Type B pancreatic cell (in vitro differentiated cells): ENCODE measurements at regions not wholly inside any gene's neighbourhood (a gene's known extent, or its start where the extent isn't known, plus 50 kb on each side); places are given as distances from the start of the nearest gene placed in this dataset.
"Not testable (repeated sequence)": the region's sequence is repeated elsewhere in the genome, so short reads cannot be mapped to it uniquely, and the experiment has no call there.

Experiments
- DNase-seq: peaks from one replicate; pipeline ENCODE4 v3.0.0; 2021; ENCODE audit warnings: mixed read lengths; ENCODE audit not compliant: unreplicated experiment; ENCODE audit errors: extremely low spot score
- H3K27ac Mint-ChIP-seq: 2 replicates; pipeline ENCODE4 v1.8.0; 2021; ENCODE audit warnings: mild to moderate bottlenecking, mixed read lengths
- H3K27me3 Mint-ChIP-seq: 2 replicates; pipeline ENCODE4 v1.8.0; 2021; ENCODE audit warnings: mixed read lengths
- H3K36me3 Mint-ChIP-seq: 2 replicates; pipeline ENCODE4 v1.8.0; 2021; ENCODE audit warnings: mixed read lengths
- H3K4me1 Mint-ChIP-seq: one replicate; pipeline ENCODE4 v1.8.0; 2021; ENCODE audit warnings: mixed read lengths; ENCODE audit not compliant: unreplicated experiment
- H3K4me3 Mint-ChIP-seq: 2 replicates; pipeline ENCODE4 v1.8.0; 2021; ENCODE audit warnings: mild to moderate bottlenecking, mixed read lengths
- H3K9me3 Mint-ChIP-seq: 2 replicates; pipeline ENCODE4 v1.8.0; 2021; ENCODE audit warnings: mixed read lengths
- TF ChIP-seq, protein P1 (sequence below): fragments of 200-600 bp; sonication (generic); conservative IDR thresholded peaks from 2 replicates; pipeline ENCODE4 v1.5.0; 2021; ENCODE audit warnings: antibody characterized with exemption, mild to moderate bottlenecking

DNA sequence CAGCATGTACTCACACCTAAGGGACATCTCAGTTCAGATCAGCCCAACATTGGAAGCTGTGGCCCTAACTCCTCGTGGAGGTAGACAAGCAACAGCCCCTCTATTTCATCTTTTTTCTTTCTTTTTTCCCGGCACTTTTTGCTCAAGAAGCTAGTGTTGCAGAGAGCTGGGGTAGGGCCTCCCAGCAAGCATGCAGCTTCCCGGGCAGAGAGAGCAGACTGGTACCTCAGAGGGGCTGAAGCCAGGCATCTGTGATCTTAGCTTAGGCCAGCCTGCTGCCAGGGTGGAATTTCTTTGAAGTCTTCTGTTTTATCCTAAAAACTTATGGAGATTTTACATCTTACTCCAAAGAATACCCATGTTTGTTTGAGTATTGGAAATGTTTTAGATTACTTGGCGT lies 195.4 kb downstream of the C16orf95 start:
- no peaks in the 10 kb centered on the region for H3K9me3 Mint-ChIP-seq

DNA sequence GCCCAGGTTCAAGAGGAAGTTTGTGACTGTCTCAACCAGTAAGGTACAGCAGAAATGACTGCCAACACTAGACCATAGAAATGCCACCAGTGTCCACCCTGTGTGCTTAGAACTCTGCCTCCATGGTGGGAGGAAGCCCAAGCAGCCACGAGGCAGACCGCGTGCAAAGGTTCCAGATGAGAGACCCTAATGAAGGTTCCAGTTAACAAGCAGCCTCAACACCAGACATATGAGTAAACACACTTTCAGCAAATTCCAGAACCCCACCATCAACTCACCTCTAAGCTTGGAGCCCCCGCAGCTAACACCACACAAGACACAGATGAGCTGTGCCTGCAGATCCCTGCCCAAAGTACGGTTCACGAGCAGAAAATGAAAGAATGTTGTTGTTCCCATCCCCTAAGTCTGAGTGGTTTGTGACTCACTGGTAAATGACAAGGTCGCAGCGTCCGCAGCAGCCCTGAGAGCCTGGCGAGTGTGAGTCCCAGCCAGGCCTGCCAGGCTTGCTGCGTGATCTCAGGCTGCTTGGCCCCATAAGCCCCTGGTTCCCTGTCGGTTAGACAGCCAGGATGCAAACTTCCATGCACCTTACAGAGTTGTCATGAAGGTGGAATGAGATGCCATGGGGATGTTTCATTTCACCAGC lies 193.7 kb downstream of the C16orf95 start:
- TF ChIP-seq, protein P1, sequence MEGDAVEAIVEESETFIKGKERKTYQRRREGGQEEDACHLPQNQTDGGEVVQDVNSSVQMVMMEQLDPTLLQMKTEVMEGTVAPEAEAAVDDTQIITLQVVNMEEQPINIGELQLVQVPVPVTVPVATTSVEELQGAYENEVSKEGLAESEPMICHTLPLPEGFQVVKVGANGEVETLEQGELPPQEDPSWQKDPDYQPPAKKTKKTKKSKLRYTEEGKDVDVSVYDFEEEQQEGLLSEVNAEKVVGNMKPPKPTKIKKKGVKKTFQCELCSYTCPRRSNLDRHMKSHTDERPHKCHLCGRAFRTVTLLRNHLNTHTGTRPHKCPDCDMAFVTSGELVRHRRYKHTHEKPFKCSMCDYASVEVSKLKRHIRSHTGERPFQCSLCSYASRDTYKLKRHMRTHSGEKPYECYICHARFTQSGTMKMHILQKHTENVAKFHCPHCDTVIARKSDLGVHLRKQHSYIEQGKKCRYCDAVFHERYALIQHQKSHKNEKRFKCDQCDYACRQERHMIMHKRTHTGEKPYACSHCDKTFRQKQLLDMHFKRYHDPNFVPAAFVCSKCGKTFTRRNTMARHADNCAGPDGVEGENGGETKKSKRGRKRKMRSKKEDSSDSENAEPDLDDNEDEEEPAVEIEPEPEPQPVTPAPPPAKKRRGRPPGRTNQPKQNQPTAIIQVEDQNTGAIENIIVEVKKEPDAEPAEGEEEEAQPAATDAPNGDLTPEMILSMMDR: no peak
- peaks cover 6% of the 10 kb centered on the region for H3K27me3 Mint-ChIP-seq
- no peaks in the 10 kb centered on the region for H3K9me3 Mint-ChIP-seq
- peaks cover 12% of the 10 kb centered on the region for H3K4me1 Mint-ChIP-seq
- no peaks in the 10 kb centered on the region for H3K36me3 Mint-ChIP-seq
- no peak for DNase-seq
- no peak overlapping the region for H3K27ac Mint-ChIP-seq
- H3K4me3 Mint-ChIP-seq: no peak overlapping the region

More for the DNA sequence above, 195.4 kb downstream of the C16orf95 start:
- H3K27me3 Mint-ChIP-seq: peaks cover 6% of the 10 kb centered on the region
- H3K36me3 Mint-ChIP-seq: no peaks in the 10 kb centered on the region
- DNase-seq: no peak
- no peak overlapping the region for H3K27ac Mint-ChIP-seq
- H3K4me3 Mint-ChIP-seq: no peak overlapping the region
- peaks cover 8% of the 10 kb centered on the region for H3K4me1 Mint-ChIP-seq
- TF ChIP-seq, protein P1: no peak

DNA sequence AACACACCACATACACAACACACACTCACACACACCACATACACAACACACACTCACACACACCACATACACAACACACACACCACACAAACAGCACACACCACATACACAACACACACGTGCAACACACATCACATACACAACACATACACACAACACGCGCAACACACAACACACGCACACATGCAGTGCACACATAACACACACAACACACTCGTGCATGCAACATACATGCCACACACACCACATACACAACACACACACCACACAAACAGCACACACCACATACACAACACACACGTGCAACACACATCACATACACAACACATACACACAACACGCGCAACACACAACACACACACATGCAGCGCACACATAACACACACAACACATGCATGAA lies 192.8 kb downstream of the C16orf95 start:
- Mint-ChIP-seq H3K4me1 (peaks cover 13% of the 10 kb centered on the region), H3K27me3 (peaks cover 11% of the 10 kb centered on the region)
- H3K9me3 Mint-ChIP-seq, H3K27ac Mint-ChIP-seq, H3K36me3 Mint-ChIP-seq, DNase-seq, H3K4me3 Mint-ChIP-seq: not testable (repeated sequence)

DNA sequence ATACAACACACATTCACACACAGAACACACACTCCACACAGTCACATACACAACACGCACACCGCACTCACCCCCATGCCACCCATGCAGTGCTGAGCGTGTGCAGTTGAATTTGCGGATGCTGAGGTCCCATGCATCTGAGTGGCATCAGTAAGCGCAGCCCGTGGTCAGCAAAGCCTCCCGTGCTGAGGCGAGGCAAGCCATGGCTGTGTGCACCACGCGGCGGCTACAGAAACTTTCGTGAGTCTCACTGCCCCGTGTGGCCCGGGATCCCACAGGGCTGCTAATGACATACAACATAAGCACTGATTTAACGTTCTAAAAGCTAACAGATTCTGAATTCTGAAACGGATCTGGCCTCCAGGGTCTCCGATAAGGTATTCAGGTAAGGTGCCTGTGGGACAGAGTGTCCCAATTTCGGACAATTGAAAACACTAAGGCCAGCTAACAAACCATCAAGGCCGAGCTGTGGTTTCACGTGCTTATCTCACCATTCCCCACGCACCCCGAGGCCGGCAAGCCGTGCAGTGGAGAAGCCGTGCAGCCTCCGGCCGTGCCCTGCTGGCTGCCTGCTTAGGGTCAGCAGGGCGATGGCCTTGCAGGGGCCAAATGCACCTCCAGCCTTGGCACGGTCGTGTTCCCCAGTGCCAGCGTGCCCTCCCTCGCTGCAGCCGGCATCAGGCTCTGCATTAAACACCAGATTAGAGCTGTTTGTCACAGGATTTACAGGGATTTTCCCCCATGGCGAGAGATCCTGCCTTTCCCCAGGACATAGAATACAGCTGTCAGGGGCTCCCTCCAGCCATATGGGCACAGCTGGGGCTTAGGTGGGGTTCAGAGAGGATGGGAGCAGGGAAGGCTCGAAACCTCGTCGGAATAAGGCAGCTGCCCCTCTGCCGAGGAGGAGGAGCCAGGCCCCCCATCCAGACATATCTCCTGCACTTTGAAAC lies 191.7 kb downstream of the C16orf95 start:
- Mint-ChIP-seq H3K27me3 (peaks cover 16% of the 10 kb centered on the region), H3K36me3 (peaks cover 6% of the 10 kb centered on the region), H3K27ac (no peak overlapping the region), H3K4me3 (no peak overlapping the region), H3K9me3 (no peaks in the 10 kb centered on the region), H3K4me1 (peaks cover 19% of the 10 kb centered on the region)
- TF ChIP-seq, protein P1: no peak
- DNase-seq: no peak

DNA sequence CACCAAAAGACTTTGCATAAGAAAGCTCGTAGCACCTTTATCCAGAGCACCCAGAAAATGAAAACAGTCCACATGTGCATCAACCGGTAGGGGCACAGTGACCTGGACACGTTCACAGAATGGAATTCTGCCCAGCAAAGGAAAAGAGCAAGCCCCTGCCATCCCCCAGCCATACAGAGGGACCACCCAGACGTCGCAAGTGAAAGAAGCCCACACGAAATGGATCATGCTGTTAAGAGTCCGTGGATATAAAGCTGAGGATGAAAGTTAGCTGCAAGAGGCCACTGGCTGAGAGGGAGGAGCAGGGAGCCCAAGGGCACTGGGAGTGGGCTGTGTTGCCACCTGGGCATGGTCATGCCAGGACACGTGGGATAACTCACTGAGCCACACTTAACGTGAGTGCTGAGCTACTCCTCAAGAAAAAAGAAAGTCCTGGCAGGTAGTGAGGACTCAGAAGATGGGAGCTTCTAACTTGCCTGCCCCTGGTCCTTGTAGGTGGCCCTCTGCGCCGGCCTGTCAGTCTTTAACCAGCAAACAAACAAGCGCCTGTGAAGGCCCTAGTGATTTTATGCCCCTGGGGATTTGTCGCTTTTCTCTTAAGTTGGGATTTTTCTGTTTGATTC lies 190.7 kb downstream of the C16orf95 start:
- H3K27ac Mint-ChIP-seq: peak overlapping the region; percentile 10
- TF ChIP-seq, protein P1: no peak
- no peaks in the 10 kb centered on the region for H3K9me3 Mint-ChIP-seq
- peaks cover 24% of the 10 kb centered on the region for H3K4me1 Mint-ChIP-seq
- no peak for DNase-seq
- H3K36me3 Mint-ChIP-seq: peaks cover 6% of the 10 kb centered on the region
- H3K27me3 Mint-ChIP-seq: peaks cover 21% of the 10 kb centered on the region
- H3K4me3 Mint-ChIP-seq: peak overlapping the region; percentile 17
